ENCODE measurements at regions not wholly inside any gene's neighbourhood (a gene's known extent, or its start where the extent isn't known, plus 50 kb on each side); places are given as distances from the start of the nearest gene placed in this dataset.
A peak's percentile ranks its signal among the peaks of the same experiment; 100 is the strongest.

DNA sequence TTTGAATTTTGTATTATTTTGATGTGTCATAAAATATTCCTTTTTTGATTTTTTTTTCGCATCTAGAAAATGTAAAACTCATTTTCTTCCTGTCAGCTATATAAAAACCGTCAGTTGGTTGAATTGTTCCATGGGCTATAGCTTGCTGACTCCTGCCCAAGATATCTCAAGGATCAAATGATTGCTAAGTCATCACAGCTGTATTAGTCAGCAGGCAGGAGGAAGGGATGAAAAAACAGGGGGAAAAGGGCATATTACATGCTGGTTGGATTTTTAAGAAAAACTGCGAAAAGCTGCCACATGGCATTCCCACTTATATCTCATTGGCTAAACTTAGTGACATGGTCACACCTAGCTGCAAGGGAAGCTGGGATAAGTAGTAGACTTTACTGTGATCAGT is 569.9 kb downstream of the BCKDHB start:
- WGBS = 81% methylated on average over 3 of the region's 3 CpGs
- no peaks in the 10 kb centered on the region for H3K36me3 ChIP-seq (ENCODE audit: control insufficient read depth in 4 of 4, insufficient read depth in 3 of 4, low read depth in 1 of 4, low read length in 3 of 4)
- H3K27ac ChIP-seq (ENCODE audit: low read depth in 1 of 2, low read length in 2 of 2) = no peak overlapping the region
- H3K27me3 ChIP-seq (ENCODE audit: control insufficient read depth in 4 of 4, insufficient read depth in 4 of 4, low read length in 3 of 4) = no peaks in the 10 kb centered on the region
- TF ChIP-seq NR2F2 (IDR thresholded peaks at IDR 0.05) = no peak
- no peak for DNase-seq (ENCODE audit: low spot score)
- H3K4me3 ChIP-seq (ENCODE audit: low read depth in 1 of 3, low read length in 3 of 3) = peak overlapping the region in 1 of 3 donors; percentile 45
- H3K4me1 ChIP-seq (ENCODE audit: control insufficient read depth in 4 of 4, insufficient read depth in 4 of 4, low read length in 3 of 4) = no peaks in the 10 kb centered on the region
- peaks cover 2 to 4% (median 3%) of the 10 kb centered on the region in 4 donors for H3K9me3 ChIP-seq (ENCODE audit: control insufficient read depth in 4 of 4, low read length in 3 of 4)
- H3K9ac ChIP-seq (ENCODE audit: low read depth in 1 of 2, low read length in 2 of 2) = no peak overlapping the region

DNA sequence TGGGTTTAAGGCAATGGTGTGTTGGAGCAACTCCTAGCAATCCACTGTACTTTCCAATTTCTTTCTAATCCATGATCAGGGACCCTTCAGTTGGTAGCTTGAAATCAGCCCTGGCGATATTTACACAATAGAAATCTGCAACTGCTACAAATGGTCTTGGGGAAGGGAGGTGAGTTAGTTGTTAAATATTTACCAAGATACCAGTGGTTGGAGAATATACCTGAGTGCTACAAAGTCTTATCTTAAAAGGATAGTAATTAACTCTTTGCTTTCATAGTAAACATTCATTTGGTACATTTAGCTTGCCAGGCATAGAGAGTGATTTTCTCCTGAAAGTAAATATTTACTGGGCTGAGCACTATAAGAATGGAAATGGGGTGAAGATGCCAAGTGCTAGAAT is 568.2 kb downstream of the BCKDHB start:
- H3K4me3 ChIP-seq (ENCODE audit: low read depth in 1 of 3, low read length in 3 of 3) = no peak overlapping the region
- WGBS = 45% methylated on average over 1 of the region's 1 CpG
- no peak overlapping the region for H3K27ac ChIP-seq (ENCODE audit: low read depth in 1 of 2, low read length in 2 of 2)
- no peaks in the 10 kb centered on the region for H3K27me3 ChIP-seq (ENCODE audit: control insufficient read depth in 4 of 4, insufficient read depth in 4 of 4, low read length in 3 of 4)
- H3K9me3 ChIP-seq (ENCODE audit: control insufficient read depth in 4 of 4, low read length in 3 of 4) = peaks cover 2 to 4% (median 3%) of the 10 kb centered on the region in 4 donors
- no peak for DNase-seq (ENCODE audit: low spot score)
- H3K9ac ChIP-seq (ENCODE audit: low read depth in 1 of 2, low read length in 2 of 2) = no peak overlapping the region
- no peaks in the 10 kb centered on the region for H3K4me1 ChIP-seq (ENCODE audit: control insufficient read depth in 4 of 4, insufficient read depth in 4 of 4, low read length in 3 of 4)
- TF ChIP-seq FOXA2 (IDR thresholded peaks at IDR 0.05) (no peak), RAD21 (IDR thresholded peaks at IDR 0.05) (no peak), HNF4A (conservative IDR thresholded peaks at IDR 0.05) (no peak), FOXA1 (IDR thresholded peaks at IDR 0.05) (no peak), YY1 (IDR thresholded peaks at IDR 0.05) (no peak), JUND (IDR thresholded peaks at IDR 0.05) (no peak), EGR1 (IDR thresholded peaks at IDR 0.05; ENCODE audit: low read depth in 2 of 2) (no peak), TAF1 (conservative IDR thresholded peaks at IDR 0.05) (no peak), SP1 (IDR thresholded peaks at IDR 0.05) (no peak), NR2F2 (IDR thresholded peaks at IDR 0.05) (no peak), RXRA (IDR thresholded peaks at IDR 0.05) (no peak), GABPA (IDR thresholded peaks at IDR 0.05 in 1 of 2, conservative IDR thresholded peaks at IDR 0.05 in 1 of 2) (no peak), HNF4G (IDR thresholded peaks at IDR 0.05) (no peak)
- TF ChIP-seq, protein P1, sequence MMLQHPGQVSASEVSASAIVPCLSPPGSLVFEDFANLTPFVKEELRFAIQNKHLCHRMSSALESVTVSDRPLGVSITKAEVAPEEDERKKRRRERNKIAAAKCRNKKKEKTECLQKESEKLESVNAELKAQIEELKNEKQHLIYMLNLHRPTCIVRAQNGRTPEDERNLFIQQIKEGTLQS (IDR thresholded peaks at IDR 0.05) = no peak
- TF ChIP-seq, protein P2, sequence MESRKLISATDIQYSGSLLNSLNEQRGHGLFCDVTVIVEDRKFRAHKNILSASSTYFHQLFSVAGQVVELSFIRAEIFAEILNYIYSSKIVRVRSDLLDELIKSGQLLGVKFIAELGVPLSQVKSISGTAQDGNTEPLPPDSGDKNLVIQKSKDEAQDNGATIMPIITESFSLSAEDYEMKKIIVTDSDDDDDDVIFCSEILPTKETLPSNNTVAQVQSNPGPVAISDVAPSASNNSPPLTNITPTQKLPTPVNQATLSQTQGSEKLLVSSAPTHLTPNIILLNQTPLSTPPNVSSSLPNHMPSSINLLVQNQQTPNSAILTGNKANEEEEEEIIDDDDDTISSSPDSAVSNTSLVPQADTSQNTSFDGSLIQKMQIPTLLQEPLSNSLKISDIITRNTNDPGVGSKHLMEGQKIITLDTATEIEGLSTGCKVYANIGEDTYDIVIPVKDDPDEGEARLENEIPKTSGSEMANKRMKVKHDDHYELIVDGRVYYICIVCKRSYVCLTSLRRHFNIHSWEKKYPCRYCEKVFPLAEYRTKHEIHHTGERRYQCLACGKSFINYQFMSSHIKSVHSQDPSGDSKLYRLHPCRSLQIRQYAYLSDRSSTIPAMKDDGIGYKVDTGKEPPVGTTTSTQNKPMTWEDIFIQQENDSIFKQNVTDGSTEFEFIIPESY (IDR thresholded peaks at IDR 0.05) = no peak
- TF ChIP-seq, protein P3, sequence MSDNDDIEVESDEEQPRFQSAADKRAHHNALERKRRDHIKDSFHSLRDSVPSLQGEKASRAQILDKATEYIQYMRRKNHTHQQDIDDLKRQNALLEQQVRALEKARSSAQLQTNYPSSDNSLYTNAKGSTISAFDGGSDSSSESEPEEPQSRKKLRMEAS (IDR thresholded peaks at IDR 0.05) = no peak
- TF ChIP-seq, protein P4, sequence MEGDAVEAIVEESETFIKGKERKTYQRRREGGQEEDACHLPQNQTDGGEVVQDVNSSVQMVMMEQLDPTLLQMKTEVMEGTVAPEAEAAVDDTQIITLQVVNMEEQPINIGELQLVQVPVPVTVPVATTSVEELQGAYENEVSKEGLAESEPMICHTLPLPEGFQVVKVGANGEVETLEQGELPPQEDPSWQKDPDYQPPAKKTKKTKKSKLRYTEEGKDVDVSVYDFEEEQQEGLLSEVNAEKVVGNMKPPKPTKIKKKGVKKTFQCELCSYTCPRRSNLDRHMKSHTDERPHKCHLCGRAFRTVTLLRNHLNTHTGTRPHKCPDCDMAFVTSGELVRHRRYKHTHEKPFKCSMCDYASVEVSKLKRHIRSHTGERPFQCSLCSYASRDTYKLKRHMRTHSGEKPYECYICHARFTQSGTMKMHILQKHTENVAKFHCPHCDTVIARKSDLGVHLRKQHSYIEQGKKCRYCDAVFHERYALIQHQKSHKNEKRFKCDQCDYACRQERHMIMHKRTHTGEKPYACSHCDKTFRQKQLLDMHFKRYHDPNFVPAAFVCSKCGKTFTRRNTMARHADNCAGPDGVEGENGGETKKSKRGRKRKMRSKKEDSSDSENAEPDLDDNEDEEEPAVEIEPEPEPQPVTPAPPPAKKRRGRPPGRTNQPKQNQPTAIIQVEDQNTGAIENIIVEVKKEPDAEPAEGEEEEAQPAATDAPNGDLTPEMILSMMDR (IDR thresholded peaks at IDR 0.05; ENCODE audit: low read depth, low read length, missing input control) = no peak
- TF ChIP-seq, protein P5, sequence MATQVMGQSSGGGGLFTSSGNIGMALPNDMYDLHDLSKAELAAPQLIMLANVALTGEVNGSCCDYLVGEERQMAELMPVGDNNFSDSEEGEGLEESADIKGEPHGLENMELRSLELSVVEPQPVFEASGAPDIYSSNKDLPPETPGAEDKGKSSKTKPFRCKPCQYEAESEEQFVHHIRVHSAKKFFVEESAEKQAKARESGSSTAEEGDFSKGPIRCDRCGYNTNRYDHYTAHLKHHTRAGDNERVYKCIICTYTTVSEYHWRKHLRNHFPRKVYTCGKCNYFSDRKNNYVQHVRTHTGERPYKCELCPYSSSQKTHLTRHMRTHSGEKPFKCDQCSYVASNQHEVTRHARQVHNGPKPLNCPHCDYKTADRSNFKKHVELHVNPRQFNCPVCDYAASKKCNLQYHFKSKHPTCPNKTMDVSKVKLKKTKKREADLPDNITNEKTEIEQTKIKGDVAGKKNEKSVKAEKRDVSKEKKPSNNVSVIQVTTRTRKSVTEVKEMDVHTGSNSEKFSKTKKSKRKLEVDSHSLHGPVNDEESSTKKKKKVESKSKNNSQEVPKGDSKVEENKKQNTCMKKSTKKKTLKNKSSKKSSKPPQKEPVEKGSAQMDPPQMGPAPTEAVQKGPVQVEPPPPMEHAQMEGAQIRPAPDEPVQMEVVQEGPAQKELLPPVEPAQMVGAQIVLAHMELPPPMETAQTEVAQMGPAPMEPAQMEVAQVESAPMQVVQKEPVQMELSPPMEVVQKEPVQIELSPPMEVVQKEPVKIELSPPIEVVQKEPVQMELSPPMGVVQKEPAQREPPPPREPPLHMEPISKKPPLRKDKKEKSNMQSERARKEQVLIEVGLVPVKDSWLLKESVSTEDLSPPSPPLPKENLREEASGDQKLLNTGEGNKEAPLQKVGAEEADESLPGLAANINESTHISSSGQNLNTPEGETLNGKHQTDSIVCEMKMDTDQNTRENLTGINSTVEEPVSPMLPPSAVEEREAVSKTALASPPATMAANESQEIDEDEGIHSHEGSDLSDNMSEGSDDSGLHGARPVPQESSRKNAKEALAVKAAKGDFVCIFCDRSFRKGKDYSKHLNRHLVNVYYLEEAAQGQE (IDR thresholded peaks at IDR 0.05) = no peak
- H3K36me3 ChIP-seq (ENCODE audit: control insufficient read depth in 4 of 4, insufficient read depth in 3 of 4, low read depth in 1 of 4, low read length in 3 of 4) = no peaks in the 10 kb centered on the region
